GM21825 (cell line): ENCODE measurements at regions not wholly inside any gene's neighbourhood (a gene's known extent, or its start where the extent isn't known, plus 50 kb on each side); places are given as distances from the start of the nearest gene placed in this dataset.
"Not testable (repeated sequence)": the region's sequence is repeated elsewhere in the genome, so short reads cannot be mapped to it uniquely, and the experiment has no call there.

Source experiments
- ATAC-seq: cut with Tn5 transposase; IDR thresholded peaks from one replicate; pipeline ENCODE4 v1.9.1; 2021; ENCODE audit warnings: mild to moderate bottlenecking, moderate library complexity; ENCODE audit not compliant: unreplicated experiment

GRCh38 chr9:108803428-108804065, 52.2 kb downstream of the ACTL7B start:
- no peak for ATAC-seq

GRCh38 chr9:108802967-108803366, 52.8 kb downstream of the ACTL7B start:
- ATAC-seq = no peak

GRCh38 chr9:108801949-108802348, 53.8 kb downstream of the ACTL7B start:
- ATAC-seq = no peak

- no peak for ATAC-seq
Observed at GRCh38 chr9:108800632-108801099, 55.1 kb downstream of the ACTL7B start.

- ATAC-seq = no peak
Observed at GRCh38 chr9:108793573-108793972, 62.2 kb downstream of the ACTL7B start.

GRCh38 chr9:108789742-108790141, 66.0 kb downstream of the ACTL7B start:
- ATAC-seq = no peak

GRCh38 chr9:108787690-108788048, 68.1 kb downstream of the ACTL7B start:
- ATAC-seq = no peak

- ATAC-seq = no peak
Observed at GRCh38 chr9:108786901-108787689, 68.7 kb downstream of the ACTL7B start.

- no peak for ATAC-seq
Observed at GRCh38 chr9:108786322-108786721, 69.5 kb downstream of the ACTL7B start.

- no peak for ATAC-seq
Observed at GRCh38 chr9:108784998-108785397, 70.8 kb downstream of the ACTL7B start.

- ATAC-seq = no peak
Observed at GRCh38 chr9:108783731-108784495, 71.9 kb downstream of the ACTL7B start.

GRCh38 chr9:108783326-108783725, 72.5 kb downstream of the ACTL7B start:
- ATAC-seq = no peak

- ATAC-seq = no peak
Observed at GRCh38 chr9:108780942-108781734, 74.6 kb downstream of the ACTL7B start.

GRCh38 chr9:108779551-108780325, 76.0 kb downstream of the ACTL7B start:
- no peak for ATAC-seq

- no peak for ATAC-seq
Observed at GRCh38 chr9:108776920-108777639, 78.7 kb downstream of the ACTL7B start.

GRCh38 chr9:108775901-108776306, 79.9 kb downstream of the ACTL7B start:
- ATAC-seq = no peak

- ATAC-seq = not testable (repeated sequence)
Observed at GRCh38 chr9:108774088-108774487, 81.7 kb downstream of the ACTL7B start.

- ATAC-seq = no peak
Observed at GRCh38 chr9:108772301-108772894, 83.4 kb downstream of the ACTL7B start.

GRCh38 chr9:108768744-108769143, 87.0 kb downstream of the ACTL7B start:
- ATAC-seq = no peak
